Stimulated activated CD8-positive, alpha-beta memory T cell treated with anti-CD3 and anti-CD28 coated beads, Interleukin-7, amount 100 ng/mL, for 4 hours (primary cell): ENCODE measurements at regions not wholly inside any gene's neighbourhood (a gene's known extent, or its start where the extent isn't known, plus 50 kb on each side); places are given as distances from the start of the nearest gene placed in this dataset.
"Not testable (repeated sequence)": the region's sequence is repeated elsewhere in the genome, so short reads cannot be mapped to it uniquely, and the experiment has no call there.

Experiments used
- DNase-seq, 2 donors: peaks; one replicate each; pipeline ENCODE4 v3.0.0-alpha.2; 2020; ENCODE audit warnings: low read depth in 2 of 2

GRCh38 chr14:38409071-38409705 is 153.3 kb upstream of the CLEC14A start:
- DNase-seq, result no peak

- no peak for DNase-seq
These were observed 150.2 kb upstream of the CLEC14A start for GRCh38 chr14:38405851-38406635.

- no peak for DNase-seq
These were observed 148.7 kb upstream of the CLEC14A start for GRCh38 chr14:38404616-38405015.

GRCh38 chr14:38404100-38404541 is 148.2 kb upstream of the CLEC14A start:
- DNase-seq, result no peak

GRCh38 chr14:38400751-38401150 is 144.9 kb upstream of the CLEC14A start:
- DNase-seq, result no peak

- no peak for DNase-seq
These were observed 143.8 kb upstream of the CLEC14A start for GRCh38 chr14:38399652-38400051.

- no peak for DNase-seq
These were observed 138.9 kb upstream of the CLEC14A start for GRCh38 chr14:38394767-38395166.

GRCh38 chr14:38394064-38394463 is 138.2 kb upstream of the CLEC14A start:
- DNase-seq, result no peak

GRCh38 chr14:38391334-38391733 is 135.4 kb upstream of the CLEC14A start:
- DNase-seq, result no peak

GRCh38 chr14:38389681-38390080 is 133.8 kb upstream of the CLEC14A start:
- no peak for DNase-seq

GRCh38 chr14:38387821-38388220 is 131.9 kb upstream of the CLEC14A start:
- DNase-seq, result no peak

- no peak for DNase-seq
These were observed 129.9 kb upstream of the CLEC14A start for GRCh38 chr14:38385836-38386235.

- DNase-seq, result no peak
These were observed 129.4 kb upstream of the CLEC14A start for GRCh38 chr14:38385343-38385742.

- DNase-seq, result no peak
These were observed 128.8 kb upstream of the CLEC14A start for GRCh38 chr14:38384741-38385140.

- DNase-seq, result no peak
These were observed 112.0 kb upstream of the CLEC14A start for GRCh38 chr14:38367922-38368321.

GRCh38 chr14:38366374-38366773 is 110.5 kb upstream of the CLEC14A start:
- no peak for DNase-seq

GRCh38 chr14:38363217-38363616 is 107.3 kb upstream of the CLEC14A start:
- DNase-seq, result no peak

- no peak for DNase-seq
These were observed 101.7 kb upstream of the CLEC14A start for GRCh38 chr14:38357557-38357956.

- not testable (repeated sequence) for DNase-seq
These were observed 99.6 kb upstream of the CLEC14A start for GRCh38 chr14:38355473-38355872.

GRCh38 chr14:38350102-38350501 is 94.2 kb upstream of the CLEC14A start:
- DNase-seq, result no peak

- no peak for DNase-seq
These were observed 86.9 kb upstream of the CLEC14A start for GRCh38 chr14:38342803-38343202.

GRCh38 chr14:38339696-38340095 is 83.8 kb upstream of the CLEC14A start:
- DNase-seq, result no peak

- no peak for DNase-seq
These were observed 80.4 kb upstream of the CLEC14A start for GRCh38 chr14:38336298-38336697.
